IMR-90 (cell line): ENCODE measurements at regions not wholly inside any gene's neighbourhood (a gene's known extent, or its start where the extent isn't known, plus 50 kb on each side); places are given as distances from the start of the nearest gene placed in this dataset.

Experiments used
- ATAC-seq: fragments of 200-7000 bp; cut with Tn5 transposase; 2 replicates; pipeline ENCODE4 v1.9.1; 2020; ENCODE audit warnings: low read depth, mild to moderate bottlenecking, moderate library complexity
- BruUV-seq: library from RNA; stranded (reverse); fragments of 400-500 nt; replicated peaks from 2 replicates; lab custom pipeline; 2021; lab: Mats Ljungman, UMichigan
- CTCF ChIA-PET: fragments of 300-600 bp; formaldehyde crosslinking; extraction: SDS; loops from one replicate; lab custom pipeline; 2021; ENCODE audit warnings: antibody characterized with exemption; lab: Yijun Ruan, JAX
- POLR2A ChIA-PET: fragments of 300-600 bp; sonication (Branson Sonifier 250); formaldehyde crosslinking; loops from one replicate; lab custom pipeline; 2022; ENCODE audit warnings: antibody characterized with exemption; ENCODE audit not compliant: unreplicated experiment; lab: Charles Lee
- DNase-seq: peaks from one replicate; pipeline ENCODE4 v3.0.0; 2013
- H2AFZ ChIP-seq: replicated peaks from 2 replicates; pipeline ENCODE3; 2013; ENCODE audit warnings: low read length, mild to moderate bottlenecking; ENCODE audit not compliant: poor library complexity
- H2AK5ac ChIP-seq: 2 replicates; pipeline ENCODE4 v1.6.1; 2013; ENCODE audit warnings: low read depth, low read length, inconsistent platforms
- H2AK9ac ChIP-seq: replicated peaks from 2 replicates; pipeline ENCODE3; 2013; ENCODE audit warnings: mild to moderate bottlenecking, low read depth, low read length, moderate library complexity; ENCODE audit not compliant: poor library complexity
- H2BK120ac ChIP-seq: 2 replicates; pipeline ENCODE4 v1.6.1; 2013; ENCODE audit warnings: low read depth, low read length, inconsistent platforms
- H2BK15ac ChIP-seq: 3 replicates; pipeline ENCODE4 v1.6.1; 2013; ENCODE audit warnings: low read depth, low read length, inconsistent platforms
- H2BK20ac ChIP-seq: 2 replicates; pipeline ENCODE4 v1.6.1; 2013; ENCODE audit warnings: low read depth, mild to moderate bottlenecking, inconsistent platforms, low read length, moderate library complexity
- H2BK5ac ChIP-seq: 2 replicates; pipeline ENCODE4 v1.6.1; 2013; ENCODE audit warnings: mild to moderate bottlenecking, low read depth, low read length, inconsistent platforms; ENCODE audit not compliant: poor library complexity, severe bottlenecking
- H3K14ac ChIP-seq: replicated peaks from 2 replicates; pipeline ENCODE4 v1.6.1; 2013; ENCODE audit warnings: low read depth, low read length, inconsistent platforms
- H3K18ac ChIP-seq: 2 replicates; pipeline ENCODE4 v1.6.1; 2013; ENCODE audit warnings: low read depth, low read length, control low read depth
- H3K23ac ChIP-seq: 2 replicates; pipeline ENCODE4 v1.6.1; 2013; ENCODE audit warnings: low read depth, low read length, inconsistent platforms
- H3K27ac ChIP-seq: 2 replicates; pipeline ENCODE4 v1.5.1; 2013; ENCODE audit warnings: mild to moderate bottlenecking, control low read depth, low read length; ENCODE audit not compliant: insufficient read depth
- H3K27me3 ChIP-seq: 2 replicates; pipeline ENCODE4 v1.6.1; 2013; ENCODE audit warnings: low read length; ENCODE audit not compliant: control insufficient read depth, insufficient read depth
- H3K36me3 ChIP-seq: 2 replicates; pipeline ENCODE4 v1.6.1; 2013; ENCODE audit warnings: low read length, mixed read lengths; ENCODE audit not compliant: control insufficient read depth, insufficient read depth
- H3K4ac ChIP-seq: 2 replicates; pipeline ENCODE4 v1.6.1; 2013; ENCODE audit warnings: low read depth, low read length, inconsistent platforms
- H3K4me1 ChIP-seq: 2 replicates; pipeline ENCODE4 v1.6.1; 2013; ENCODE audit warnings: low read length, mixed read lengths; ENCODE audit not compliant: control insufficient read depth, insufficient read depth
- H3K4me2 ChIP-seq: 2 replicates; pipeline ENCODE4 v1.6.1; 2013; ENCODE audit warnings: low read depth, mild to moderate bottlenecking, control low read depth, low read length, moderate library complexity
- H3K4me3 ChIP-seq: 2 replicates; pipeline ENCODE4 v1.5.1; 2013; ENCODE audit warnings: low read depth, mild to moderate bottlenecking, control low read depth, low read length, moderate library complexity; ENCODE audit not compliant: insufficient read depth
- H3K56ac ChIP-seq: 2 replicates; pipeline ENCODE4 v1.6.1; 2013; ENCODE audit warnings: low read length, inconsistent platforms; ENCODE audit not compliant: insufficient read depth; ENCODE audit errors: extremely low read depth
- H3K79me1 ChIP-seq, 2 experiments: 2 replicates each; pipeline ENCODE4 v1.6.1; 2013; ENCODE audit warnings: low read length in 2 of 2, inconsistent platforms in 1 of 2, low read depth in 1 of 2
- H3K9ac ChIP-seq: 2 replicates; pipeline ENCODE4 v1.6.1; 2013; ENCODE audit warnings: low read depth, low read length, control low read depth
- H3K9me1 ChIP-seq: 2 replicates; pipeline ENCODE4 v1.6.1; 2013; ENCODE audit warnings: low read length, inconsistent platforms; ENCODE audit not compliant: insufficient read depth
- H3K9me3 ChIP-seq: 2 replicates; pipeline ENCODE4 v1.6.1; 2013; ENCODE audit warnings: low read length; ENCODE audit not compliant: control insufficient read depth, insufficient read depth
- H4K20me1 ChIP-seq: 2 replicates; pipeline ENCODE4 v1.6.1; 2013; ENCODE audit warnings: low read length, inconsistent platforms; ENCODE audit not compliant: insufficient read depth
- H4K5ac ChIP-seq: 2 replicates; pipeline ENCODE4 v1.6.1; 2013; ENCODE audit warnings: mild to moderate bottlenecking, low read depth, low read length, control low read depth
- H4K8ac ChIP-seq, 2 experiments: 2 replicates each; pipeline ENCODE4 v1.6.1; 2013; ENCODE audit warnings: low read depth in 2 of 2, low read length in 2 of 2, control low read depth in 1 of 2, inconsistent platforms in 1 of 2
- H4K91ac ChIP-seq: 2 replicates; pipeline ENCODE4 v1.6.1; 2013; ENCODE audit warnings: low read depth, low read length, inconsistent platforms; ENCODE audit not compliant: insufficient read depth
- CEBPB ChIP-seq: IDR thresholded peaks from 2 replicates; pipeline ENCODE4 v1.6.1; 2012; ENCODE audit warnings: low read depth, low read length, improper control_type of control experiment
- CHD1 ChIP-seq: IDR thresholded peaks from 2 replicates; pipeline ENCODE4 v1.6.1; 2012; ENCODE audit warnings: low read depth, low read length, improper control_type of control experiment
- ELK1 ChIP-seq: fragments of 150-350 bp; IDR thresholded peaks from 2 replicates; pipeline ENCODE4 v1.6.1; 2016; ENCODE audit warnings: low read depth, mild to moderate bottlenecking, low read length, moderate library complexity, borderline replicate concordance
- FOS ChIP-seq: fragments of 150-350 bp; IDR thresholded peaks from 2 replicates; pipeline ENCODE4 v1.6.1; 2016; ENCODE audit warnings: low read depth, low read length
- MAFK ChIP-seq: IDR thresholded peaks from 2 replicates; pipeline ENCODE4 v1.6.1; 2012; ENCODE audit warnings: low read depth, low read length, improper control_type of control experiment
- MAZ ChIP-seq: IDR thresholded peaks from 2 replicates; pipeline ENCODE4 v1.6.1; 2012; ENCODE audit warnings: low read depth, mild to moderate bottlenecking, low read length, improper control_type of control experiment, moderate library complexity, borderline replicate concordance
- NFE2L2 ChIP-seq: fragments of 150-350 bp; IDR thresholded peaks from 2 replicates; pipeline ENCODE4 v1.6.1; 2016; ENCODE audit warnings: low read depth, mild to moderate bottlenecking, low read length
- dilution Hi-C: fragments of 300-500 bp; cut with HindIII; formaldehyde crosslinking; loops from one replicate; pipeline ENCODE4 v1.14.3; 2018; ENCODE audit warnings: low sequenced_read_pairs; ENCODE audit not compliant: unreplicated experiment
- in situ Hi-C: fragments of 300-500 bp; cut with MboI; formaldehyde crosslinking; loops from 3 replicates; pipeline ENCODE4 v1.14.3; 2019; ENCODE audit warnings: low sequenced_read_pairs, inconsistent platforms, mixed read lengths
- intact Hi-C: fragments of 100-400 bp; cut with micrococcal nuclease; formaldehyde crosslinking; loops from 2 replicates; pipeline ENCODE4 v1.10.0; 2022
- TF ChIP-seq, protein P1 (sequence below): conservative IDR thresholded peaks from 2 replicates; pipeline ENCODE4 v1.5.1; 2012; ENCODE audit warnings: mild to moderate bottlenecking, low read depth, low read length, improper control_type of control experiment

DNA sequence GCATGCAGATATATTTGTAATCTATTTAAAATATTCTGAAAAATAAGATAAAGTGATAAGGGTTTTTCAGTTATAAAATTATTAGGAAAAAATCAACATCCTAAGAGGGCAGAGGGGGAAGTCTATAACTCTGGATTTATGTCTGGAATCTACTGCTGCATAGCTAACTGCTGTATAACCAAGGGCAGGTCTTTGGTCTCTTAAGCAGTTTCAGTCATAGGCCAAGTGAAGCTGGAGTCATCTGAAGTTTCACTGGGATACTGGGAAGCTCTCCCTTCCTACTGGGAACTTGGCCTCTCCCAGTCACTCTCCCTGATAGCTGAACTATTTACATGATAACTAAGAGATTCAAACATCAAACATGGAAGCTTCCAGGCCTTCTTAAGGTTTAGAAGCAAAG lies 1409.9 kb upstream of the PCDH7 start:
- Histone ChIP-seq H3K4me2 (no peak overlapping the region), H3K14ac (peak overlapping the region; percentile 19), H3K27me3 (no peaks in the 10 kb centered on the region), H3K4ac (peak overlapping the region; percentile 51; the same call in 1 of the 2 replicates), H4K20me1 (no peaks in the 10 kb centered on the region), H3K4me1 (no peaks in the 10 kb centered on the region), H3K9ac (no peak overlapping the region), H3K36me3 (no peaks in the 10 kb centered on the region), H4K91ac (peak overlapping the region; percentile 20; the same call in 1 of the 2 replicates), H2BK120ac (peak overlapping the region; percentile 52), H2AK9ac (no peak overlapping the region), H2BK15ac (peak overlapping the region; percentile 54; the same call in 1 of the 3 replicates), H2BK5ac (peak overlapping the region; percentile 46), H2AK5ac (no peak overlapping the region), H4K5ac (no peak overlapping the region), H3K23ac (0 out of 2 replicates have a peak overlapping the region, but pooled peaks have one; percentile 40), H3K79me1 (no peaks in the 10 kb centered on the region), H3K56ac (no peak overlapping the region), H2AFZ (peak overlapping the region; percentile 67), H3K4me3 (no peak overlapping the region), H3K18ac (no peak overlapping the region), H3K27ac (no peak overlapping the region), H3K9me3 (no peaks in the 10 kb centered on the region), H2BK20ac (peak overlapping the region; percentile 27; the same call in 1 of the 2 replicates), H3K9me1 (no peaks in the 10 kb centered on the region), H4K8ac (peak overlapping the region in 1 of 2 experiments; percentile 61; a peak in 2 of 4 replicates)
- in situ Hi-C loops (no loop called here), dilution Hi-C loops (no loop called here), intact Hi-C loops (no loop called here)
- ChIA-PET CTCF (interaction anchor here (1.0 kb wide), 1 partner anchor 32 kb away, joined by 3 read pairs; no protein-coding TSS in a partner anchor), POLR2A (no interaction called here)
- TF ChIP-seq NFE2L2 (no peak), FOS (no peak), MAFK (no peak), CHD1 (no peak), ELK1 (no peak), CEBPB (no peak), MAZ (no peak)
- TF ChIP-seq, protein P1, sequence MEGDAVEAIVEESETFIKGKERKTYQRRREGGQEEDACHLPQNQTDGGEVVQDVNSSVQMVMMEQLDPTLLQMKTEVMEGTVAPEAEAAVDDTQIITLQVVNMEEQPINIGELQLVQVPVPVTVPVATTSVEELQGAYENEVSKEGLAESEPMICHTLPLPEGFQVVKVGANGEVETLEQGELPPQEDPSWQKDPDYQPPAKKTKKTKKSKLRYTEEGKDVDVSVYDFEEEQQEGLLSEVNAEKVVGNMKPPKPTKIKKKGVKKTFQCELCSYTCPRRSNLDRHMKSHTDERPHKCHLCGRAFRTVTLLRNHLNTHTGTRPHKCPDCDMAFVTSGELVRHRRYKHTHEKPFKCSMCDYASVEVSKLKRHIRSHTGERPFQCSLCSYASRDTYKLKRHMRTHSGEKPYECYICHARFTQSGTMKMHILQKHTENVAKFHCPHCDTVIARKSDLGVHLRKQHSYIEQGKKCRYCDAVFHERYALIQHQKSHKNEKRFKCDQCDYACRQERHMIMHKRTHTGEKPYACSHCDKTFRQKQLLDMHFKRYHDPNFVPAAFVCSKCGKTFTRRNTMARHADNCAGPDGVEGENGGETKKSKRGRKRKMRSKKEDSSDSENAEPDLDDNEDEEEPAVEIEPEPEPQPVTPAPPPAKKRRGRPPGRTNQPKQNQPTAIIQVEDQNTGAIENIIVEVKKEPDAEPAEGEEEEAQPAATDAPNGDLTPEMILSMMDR: no peak
- ATAC-seq (peak; percentile 65), DNase-seq (peak; percentile 28)
- no TSS peak for BruUV-seq
